SKM-1 (cell line): ENCODE measurements at regions not wholly inside any gene's neighbourhood (a gene's known extent, or its start where the extent isn't known, plus 50 kb on each side); places are given as distances from the start of the nearest gene placed in this dataset.
A peak's percentile ranks its signal among the peaks of the same experiment; 100 is the strongest.
"Not testable (repeated sequence)": the region's sequence is repeated elsewhere in the genome, so short reads cannot be mapped to it uniquely, and the experiment has no call there.

Source experiments
- DNase-seq: peaks from one replicate; lab custom pipeline; 2025; ENCODE audit not compliant: unreplicated experiment; lab: John Stamatoyannopoulos, UW

GRCh38 chr5:17121776-17122175 lies 95.7 kb upstream of the BASP1 start:
- DNase-seq, result no peak

- no peak for DNase-seq
Observed at GRCh38 chr5:17123010-17123409, 94.4 kb upstream of the BASP1 start.

GRCh38 chr5:17123773-17124172 lies 93.7 kb upstream of the BASP1 start:
- not testable (repeated sequence) for DNase-seq

GRCh38 chr5:17127743-17128231 lies 89.6 kb upstream of the BASP1 start:
- DNase-seq, result no peak

GRCh38 chr5:17129093-17129849 lies 88.2 kb upstream of the BASP1 start:
- no peak for DNase-seq

- DNase-seq, result not testable (repeated sequence)
Observed at GRCh38 chr5:17130302-17130701, 87.1 kb upstream of the BASP1 start.

GRCh38 chr5:17132444-17133083 lies 84.9 kb upstream of the BASP1 start:
- DNase-seq, result peak; percentile 41

- DNase-seq, result no peak
Observed at GRCh38 chr5:17135050-17135449, 82.4 kb upstream of the BASP1 start.

GRCh38 chr5:17143335-17143734 lies 74.1 kb upstream of the BASP1 start:
- DNase-seq, result no peak

- DNase-seq, result no peak
Observed at GRCh38 chr5:17146280-17146841, 71.1 kb upstream of the BASP1 start.

GRCh38 chr5:17147170-17147569 lies 70.3 kb upstream of the BASP1 start:
- no peak for DNase-seq

- no peak for DNase-seq
Observed at GRCh38 chr5:17147617-17148016, 69.8 kb upstream of the BASP1 start.

GRCh38 chr5:17148481-17148880 lies 69.0 kb upstream of the BASP1 start:
- no peak for DNase-seq

- no peak for DNase-seq
Observed at GRCh38 chr5:17149786-17150185, 67.6 kb upstream of the BASP1 start.

GRCh38 chr5:17150531-17150930 lies 66.9 kb upstream of the BASP1 start:
- no peak for DNase-seq

- no peak for DNase-seq
Observed at GRCh38 chr5:17151686-17152085, 65.7 kb upstream of the BASP1 start.

GRCh38 chr5:17154211-17154996 lies 63.0 kb upstream of the BASP1 start:
- peak; percentile 32 for DNase-seq

GRCh38 chr5:17156463-17156862 lies 61.0 kb upstream of the BASP1 start:
- DNase-seq, result no peak

- DNase-seq, result no peak
Observed at GRCh38 chr5:17157294-17157693, 60.1 kb upstream of the BASP1 start.

- no peak for DNase-seq
Observed at GRCh38 chr5:17157916-17158529, 59.4 kb upstream of the BASP1 start.

- DNase-seq, result no peak
Observed at GRCh38 chr5:17160756-17161040, 56.7 kb upstream of the BASP1 start.
